HG03558 (cell line): ENCODE measurements at regions not wholly inside any gene's neighbourhood (a gene's known extent, or its start where the extent isn't known, plus 50 kb on each side); places are given as distances from the start of the nearest gene placed in this dataset.
"Not testable (repeated sequence)": the region's sequence is repeated elsewhere in the genome, so short reads cannot be mapped to it uniquely, and the experiment has no call there.

Source experiments
- ATAC-seq: cut with Tn5 transposase; IDR thresholded peaks from one replicate; pipeline ENCODE4 v1.9.1; 2021; ENCODE audit warnings: moderate number of reproducible peaks; ENCODE audit not compliant: unreplicated experiment; ENCODE audit errors: extremely low read depth

GRCh38 chr5:27191786-27192510 lies 153.6 kb upstream of the CDH9 start:
- ATAC-seq = no peak

- no peak for ATAC-seq
These were observed 134.3 kb upstream of the CDH9 start for GRCh38 chr5:27172693-27173092.

DNA sequence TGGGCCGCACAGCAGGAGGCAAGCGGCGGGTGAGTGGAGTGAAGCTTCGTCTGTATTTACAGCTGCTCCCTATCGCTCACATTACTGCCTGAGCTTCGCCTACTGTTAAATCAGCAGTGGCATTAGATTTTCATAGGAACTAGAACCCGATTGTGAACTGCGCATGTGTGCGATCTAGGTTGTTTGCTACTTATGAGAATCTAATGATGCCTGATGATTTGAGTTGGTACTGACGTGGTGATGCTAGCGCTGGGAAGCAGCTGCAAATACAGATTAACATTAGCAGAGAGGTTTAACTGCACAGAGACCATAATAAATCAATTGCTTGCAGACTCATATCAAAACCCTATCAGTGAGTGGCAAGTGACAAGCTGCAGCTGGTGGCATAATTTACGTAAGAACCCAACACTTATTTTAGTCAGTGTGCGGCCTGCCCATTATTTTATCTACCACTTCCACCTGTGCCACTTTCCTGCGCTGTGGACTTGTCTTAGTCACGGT lies 133.4 kb upstream of the CDH9 start:
- ATAC-seq = no peak

DNA sequence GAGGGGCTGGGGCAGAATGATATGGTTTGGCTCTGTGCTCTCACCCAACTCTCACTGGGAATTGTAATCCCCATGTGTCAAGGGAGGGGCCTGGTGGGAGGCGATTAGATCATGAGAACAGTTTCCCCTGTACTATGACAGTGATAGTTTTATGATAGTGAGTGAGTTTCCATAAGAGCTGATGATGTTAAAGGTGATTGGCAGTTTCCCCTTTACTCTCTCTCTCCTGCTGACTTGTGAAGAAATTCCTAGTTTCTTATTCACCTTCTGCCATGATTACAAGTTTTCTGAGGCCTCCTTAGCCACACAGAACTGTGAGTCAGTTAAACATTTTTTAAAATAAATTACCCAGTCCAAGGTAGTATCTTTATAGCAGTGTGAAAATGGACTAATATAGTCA lies 120.4 kb upstream of the CDH9 start:
- no peak for ATAC-seq

DNA sequence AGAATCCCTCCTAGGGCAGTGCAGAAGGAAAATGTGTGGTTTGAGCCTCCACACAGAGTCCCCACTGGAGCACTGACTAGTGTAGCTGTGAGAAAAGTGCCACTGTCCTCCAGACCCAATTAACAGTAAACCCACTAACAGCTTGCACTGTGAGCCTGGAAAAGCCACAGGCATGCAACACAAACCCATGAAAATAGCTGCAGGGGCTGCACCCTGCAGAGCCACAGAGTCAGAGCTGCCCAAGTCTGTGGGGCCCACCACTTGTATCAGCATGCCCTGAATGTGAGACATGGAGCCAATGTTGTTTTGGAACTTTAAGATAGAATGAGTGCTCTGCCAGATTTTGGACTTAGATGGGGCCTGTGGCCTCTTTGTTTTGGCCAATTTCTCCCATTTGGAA lies 119.8 kb upstream of the CDH9 start:
- ATAC-seq = no peak

GRCh38 chr5:27144456-27144855 lies 106.1 kb upstream of the CDH9 start:
- ATAC-seq = no peak

- ATAC-seq = no peak
These were observed 102.4 kb upstream of the CDH9 start for GRCh38 chr5:27140831-27141230.

DNA sequence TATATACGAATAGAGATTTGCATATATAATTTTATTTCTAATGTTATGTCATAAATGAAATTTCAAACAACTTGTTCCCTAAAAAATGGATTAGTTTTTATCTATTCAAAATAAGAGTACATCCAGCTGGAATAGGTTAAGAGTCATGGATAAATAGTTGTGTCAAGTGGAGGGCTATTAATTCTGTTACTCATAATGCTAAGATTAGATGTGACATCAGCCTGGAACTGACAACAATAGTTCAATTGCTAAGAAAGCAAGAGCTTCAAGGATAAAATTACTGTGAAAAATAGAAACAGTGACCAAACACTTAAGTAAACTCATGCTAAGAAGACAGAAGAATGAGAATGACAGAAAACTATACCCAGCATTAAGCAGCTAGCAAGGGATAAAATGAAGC lies 92.2 kb upstream of the CDH9 start:
- no peak for ATAC-seq

- no peak for ATAC-seq
These were observed 91.5 kb upstream of the CDH9 start for GRCh38 chr5:27129926-27130325.

DNA sequence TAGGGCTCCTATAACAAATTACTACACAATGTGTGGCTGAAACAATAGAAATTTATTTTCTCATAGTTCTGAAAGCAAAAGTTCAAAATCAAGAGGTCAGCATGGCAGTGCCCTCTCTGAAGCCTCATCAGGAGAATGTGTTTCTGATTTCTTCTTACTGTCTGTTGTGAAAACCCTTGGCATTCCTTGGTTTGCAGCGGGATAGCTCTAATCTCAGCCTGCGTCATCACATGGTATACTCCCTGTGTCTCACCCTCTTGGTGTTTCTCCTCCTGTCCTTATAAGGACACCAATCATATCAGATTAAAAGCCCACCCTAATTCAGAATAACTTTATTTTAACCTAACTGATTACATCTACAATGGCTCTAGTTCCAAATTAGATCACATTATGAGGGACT lies 87.5 kb upstream of the CDH9 start:
- ATAC-seq = no peak

DNA sequence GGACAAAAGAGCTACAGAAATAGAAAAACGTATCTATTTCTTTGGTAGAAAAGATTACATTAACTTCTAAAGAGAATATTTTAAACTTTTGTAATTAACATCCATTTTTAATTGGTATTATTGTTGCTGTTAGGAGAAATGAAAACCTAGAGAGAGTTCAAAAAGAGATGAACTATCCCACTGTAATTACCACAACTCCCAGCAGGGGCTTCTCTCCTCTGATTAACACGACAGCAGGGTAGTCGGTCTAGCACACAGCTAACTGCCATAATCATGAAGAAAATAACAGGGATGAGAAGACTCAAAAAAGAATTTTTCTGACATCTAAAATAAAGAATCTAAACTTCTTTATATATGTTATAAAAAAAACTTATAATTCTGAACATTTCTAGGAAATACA lies 86.2 kb upstream of the CDH9 start:
- no peak for ATAC-seq

DNA sequence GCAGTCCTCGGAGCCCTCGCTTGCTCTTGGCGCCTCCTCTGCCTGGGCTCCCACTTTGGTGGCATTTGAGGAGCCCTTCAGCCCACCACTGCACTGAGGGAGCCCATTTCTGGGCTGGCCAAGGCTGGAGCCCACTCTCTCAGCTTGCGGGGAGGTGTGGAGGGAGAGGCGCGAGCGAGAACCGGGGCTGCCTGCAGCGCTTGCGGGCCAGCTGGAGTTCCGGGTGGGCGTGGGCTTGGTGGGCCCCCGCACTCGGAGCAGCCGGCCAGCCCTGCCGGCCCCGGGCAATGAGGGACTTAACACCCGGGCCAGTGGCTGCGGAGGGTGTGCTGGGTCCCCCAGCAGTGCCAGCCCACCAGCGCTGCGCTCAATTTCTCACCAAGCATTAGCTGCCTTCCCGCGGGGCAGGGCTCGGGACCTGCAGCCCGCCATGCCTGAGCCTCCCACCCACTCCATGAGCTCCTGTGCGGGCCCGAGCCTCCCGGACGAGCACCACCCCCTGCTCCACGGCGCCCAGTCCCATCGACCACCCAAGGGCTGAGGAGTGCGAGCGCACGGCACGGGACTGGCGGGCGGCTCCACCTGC lies 81.4 kb upstream of the CDH9 start:
- ATAC-seq = not testable (repeated sequence)

DNA sequence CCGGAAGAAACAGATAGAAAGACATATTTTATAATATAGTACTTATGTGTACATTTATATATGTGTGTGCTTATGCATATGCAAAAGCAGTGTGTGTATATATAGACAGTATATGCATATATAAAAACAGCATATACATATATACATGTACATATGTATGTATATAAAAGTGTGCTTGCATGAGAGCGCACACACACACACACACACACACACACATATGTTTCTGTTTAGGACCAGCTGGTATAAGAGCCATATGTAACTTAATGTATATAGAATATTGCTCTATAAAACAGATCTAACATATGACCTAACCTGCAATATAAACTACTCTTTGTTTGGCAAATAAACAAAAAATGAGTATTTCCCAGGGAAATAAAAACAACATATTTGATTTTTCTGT lies 65.1 kb upstream of the CDH9 start:
- no peak for ATAC-seq

GRCh38 chr5:27095761-27096160 lies 57.4 kb upstream of the CDH9 start:
- not testable (repeated sequence) for ATAC-seq

DNA sequence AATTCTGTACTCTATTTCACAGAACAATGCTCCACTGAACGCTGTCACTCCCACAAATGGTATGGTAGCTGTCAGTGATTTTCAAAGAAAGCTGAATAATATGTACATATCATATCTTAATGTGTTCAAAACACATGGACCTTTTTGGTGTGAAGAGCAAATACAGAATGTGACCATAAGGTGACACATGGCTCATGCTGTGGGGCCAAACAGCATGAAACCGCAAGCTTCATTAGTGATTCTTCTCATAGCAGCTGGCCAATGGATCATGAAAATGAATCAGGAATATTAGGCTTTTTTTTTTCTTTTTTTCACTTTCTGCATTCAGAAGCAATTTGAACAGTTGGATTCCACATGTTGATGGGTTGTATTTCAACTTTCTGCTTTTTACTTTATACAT lies 54.9 kb upstream of the CDH9 start:
- ATAC-seq = no peak

DNA sequence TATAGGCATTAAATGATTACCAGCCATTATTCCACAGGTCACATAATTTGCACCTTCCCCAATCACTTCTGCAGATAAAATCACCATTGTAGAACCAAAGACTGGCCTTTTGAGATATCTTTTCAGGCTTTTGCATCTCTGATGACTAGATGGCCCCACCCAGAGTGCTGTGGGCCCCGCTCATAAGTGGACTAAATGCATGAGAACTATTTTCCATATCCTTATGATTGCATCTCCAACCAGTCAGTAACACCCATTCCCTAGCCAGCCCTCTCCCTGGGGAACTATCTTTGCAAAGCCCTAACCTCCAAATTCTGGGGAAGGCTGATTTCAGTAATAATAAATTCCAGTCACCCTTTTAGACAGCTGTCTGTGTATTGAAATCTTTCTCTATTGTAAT lies 53.5 kb upstream of the CDH9 start:
- ATAC-seq = no peak

DNA sequence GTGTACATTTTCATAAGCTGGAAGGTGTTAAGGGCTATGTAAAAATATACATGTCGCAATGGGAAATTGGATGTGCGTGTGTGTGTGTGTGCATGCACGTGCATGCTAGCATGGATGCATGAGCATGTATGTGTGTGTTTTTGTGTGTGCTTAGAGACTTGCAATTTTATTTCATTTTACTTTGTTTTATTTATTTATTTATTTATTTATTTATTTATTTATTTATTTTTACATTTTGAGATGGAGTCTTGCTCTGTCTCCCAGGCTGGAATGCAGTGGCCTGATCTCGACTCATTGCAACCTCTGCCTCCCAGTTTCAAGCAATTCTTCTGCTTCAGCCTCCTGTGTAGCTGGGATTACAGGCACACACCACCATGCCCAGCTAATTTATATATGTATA lies 50.4 kb upstream of the CDH9 start:
- not testable (repeated sequence) for ATAC-seq
